Renal cortical epithelial cell (primary cell): ENCODE measurements at regions not wholly inside any gene's neighbourhood (a gene's known extent, or its start where the extent isn't known, plus 50 kb on each side); places are given as distances from the start of the nearest gene placed in this dataset.
"Not testable (repeated sequence)": the region's sequence is repeated elsewhere in the genome, so short reads cannot be mapped to it uniquely, and the experiment has no call there.

Experiments
- DNase-seq: peaks from one replicate; pipeline ENCODE4 v3.0.0-alpha.2; 2011; ENCODE audit warnings: low read depth

GRCh38 chr9:2495221-2496005 lies 126.2 kb upstream of the VLDLR start:
- DNase-seq, result no peak

GRCh38 chr9:2496169-2496568 lies 125.4 kb upstream of the VLDLR start:
- DNase-seq, result no peak

- no peak for DNase-seq
Measured at GRCh38 chr9:2496934-2497333, 124.7 kb upstream of the VLDLR start.

GRCh38 chr9:2497666-2498400 lies 123.8 kb upstream of the VLDLR start:
- no peak for DNase-seq

- no peak for DNase-seq
Measured at GRCh38 chr9:2502210-2502609, 119.4 kb upstream of the VLDLR start.

- DNase-seq, result no peak
Measured at GRCh38 chr9:2502760-2503159, 118.8 kb upstream of the VLDLR start.

GRCh38 chr9:2506321-2506720 lies 115.3 kb upstream of the VLDLR start:
- no peak for DNase-seq

- DNase-seq, result no peak
Measured at GRCh38 chr9:2523591-2523990, 98.0 kb upstream of the VLDLR start.

- no peak for DNase-seq
Measured at GRCh38 chr9:2524601-2525000, 97.0 kb upstream of the VLDLR start.

GRCh38 chr9:2525147-2525546 lies 96.4 kb upstream of the VLDLR start:
- no peak for DNase-seq

- peak; percentile 8 for DNase-seq
Measured at GRCh38 chr9:2526071-2526828, 95.3 kb upstream of the VLDLR start.

- DNase-seq, result no peak
Measured at GRCh38 chr9:2531481-2531880, 90.1 kb upstream of the VLDLR start.

GRCh38 chr9:2536511-2536910 lies 85.1 kb upstream of the VLDLR start:
- DNase-seq, result no peak

- peak; percentile 66 for DNase-seq
Measured at GRCh38 chr9:2545881-2546490, 75.6 kb upstream of the VLDLR start.

GRCh38 chr9:2555899-2556600 lies 65.5 kb upstream of the VLDLR start:
- DNase-seq, result not testable (repeated sequence)

- DNase-seq, result no peak
Measured at GRCh38 chr9:2557693-2558092, 63.9 kb upstream of the VLDLR start.

GRCh38 chr9:2559192-2560152 lies 62.1 kb upstream of the VLDLR start:
- DNase-seq, result peak; percentile 87

- DNase-seq, result no peak
Measured at GRCh38 chr9:2560180-2560579, 61.4 kb upstream of the VLDLR start.

GRCh38 chr9:2565676-2566340 lies 55.8 kb upstream of the VLDLR start:
- no peak for DNase-seq

GRCh38 chr9:2567922-2568321 lies 53.7 kb upstream of the VLDLR start:
- DNase-seq, result peak; percentile 25
